ENCODE measurements at regions not wholly inside any gene's neighbourhood (a gene's known extent, or its start where the extent isn't known, plus 50 kb on each side); places are given as distances from the start of the nearest gene placed in this dataset.
"Not testable (repeated sequence)": the region's sequence is repeated elsewhere in the genome, so short reads cannot be mapped to it uniquely, and the experiment has no call there.

- DNase-seq = peak; percentile 2
Measured at GRCh38 chr18:51248685-51249084, 51.2 kb upstream of the MEX3C start.

GRCh38 chr18:51250006-51250405 lies 52.5 kb upstream of the MEX3C start:
- no peak for DNase-seq

GRCh38 chr18:51250458-51251024 lies 53.1 kb upstream of the MEX3C start:
- no peak for DNase-seq

GRCh38 chr18:51251625-51252024 lies 54.1 kb upstream of the MEX3C start:
- no peak for DNase-seq

- DNase-seq = no peak
Measured at GRCh38 chr18:51253476-51253875, 56.0 kb upstream of the MEX3C start.

- DNase-seq = no peak
Measured at GRCh38 chr18:51255693-51256092, 58.2 kb upstream of the MEX3C start.

- DNase-seq = no peak
Measured at GRCh38 chr18:51257150-51257549, 59.7 kb upstream of the MEX3C start.

GRCh38 chr18:51260118-51260517 lies 62.6 kb upstream of the MEX3C start:
- no peak for DNase-seq

- not testable (repeated sequence) for DNase-seq
Measured at GRCh38 chr18:51266077-51266476, 68.6 kb upstream of the MEX3C start.

GRCh38 chr18:51266773-51267172 lies 69.3 kb upstream of the MEX3C start:
- no peak for DNase-seq

GRCh38 chr18:51273437-51273836 lies 76.0 kb upstream of the MEX3C start:
- DNase-seq = no peak

- peak; percentile 97 for DNase-seq
Measured at GRCh38 chr18:51275712-51276476, 78.4 kb upstream of the MEX3C start.

GRCh38 chr18:51278045-51278649 lies 80.7 kb upstream of the MEX3C start:
- DNase-seq = no peak

GRCh38 chr18:51279367-51279984 lies 82.0 kb upstream of the MEX3C start:
- DNase-seq = no peak

- DNase-seq = no peak
Measured at GRCh38 chr18:51287818-51288508, 90.5 kb upstream of the MEX3C start.

GRCh38 chr18:51288582-51288981 lies 91.1 kb upstream of the MEX3C start:
- DNase-seq = no peak

- no peak for DNase-seq
Measured at GRCh38 chr18:51290860-51291259, 93.4 kb upstream of the MEX3C start.

GRCh38 chr18:51300912-51301311 lies 103.4 kb upstream of the MEX3C start:
- no peak for DNase-seq

GRCh38 chr18:51301376-51301775 lies 103.9 kb upstream of the MEX3C start:
- no peak for DNase-seq

- no peak for DNase-seq
Measured at GRCh38 chr18:51316677-51317076, 119.2 kb upstream of the MEX3C start.

GRCh38 chr18:51321696-51322095 lies 124.2 kb upstream of the MEX3C start:
- DNase-seq = no peak

GRCh38 chr18:51323961-51324360 lies 126.5 kb upstream of the MEX3C start:
- no peak for DNase-seq

- peak; percentile 16 for DNase-seq
Measured at GRCh38 chr18:51330148-51330547, 132.7 kb upstream of the MEX3C start.
